B cell (primary cell): ENCODE measurements at regions not wholly inside any gene's neighbourhood (a gene's known extent, or its start where the extent isn't known, plus 50 kb on each side); places are given as distances from the start of the nearest gene placed in this dataset.

Source experiments
- ATAC-seq: fragments of 200-7000 bp; cut with Tn5 transposase; one replicate; pipeline ENCODE4 v1.10.0; 2021; ENCODE audit warnings: low read depth, mild to moderate bottlenecking, moderate number of reproducible peaks, moderate library complexity
- CTCF ChIA-PET: fragments of 350-600 bp; sonication (Branson Sonifier 250); formaldehyde crosslinking; loops from one replicate; lab custom pipeline; 2021; ENCODE audit warnings: antibody characterized with exemption, inconsistent platforms; lab: Charles Lee
- POLR2A ChIA-PET: fragments of 350-600 bp; sonication (Branson Sonifier 250); formaldehyde crosslinking; loops from one replicate; lab custom pipeline; 2021; ENCODE audit warnings: antibody characterized with exemption; lab: Charles Lee
- DNase-seq: peaks from one replicate; pipeline ENCODE4 v3.0.0; 2013
- H2AFZ ChIP-seq: 2 replicates; pipeline ENCODE4 v1.6.1; 2012; ENCODE audit warnings: mild to moderate bottlenecking, low read depth, low read length; ENCODE audit not compliant: insufficient read depth, poor library complexity, severe bottlenecking
- H3K27ac ChIP-seq, 2 donors: 1 replicate in 1 of 2; 2 replicates in 1 of 2; pipeline ENCODE4 v1.5.1; 2012 to 2013; ENCODE audit warnings: low read length in 2 of 2, mild to moderate bottlenecking in 2 of 2, moderate library complexity in 1 of 2
- H3K27me3 ChIP-seq, 4 experiments: fragments of 200-600 bp in 1 of 4; sonication (generic) in 1 of 4; replicated peaks in 1 of 4; 1 replicate in 2 of 4; 2 replicates in 2 of 4; pipeline versions ENCODE4 v1.6.1 to v1.7.0; 2013 to 2016; ENCODE audit warnings: low read length in 3 of 4, mild to moderate bottlenecking in 2 of 4, mixed read lengths in 1 of 4, moderate library complexity in 1 of 4; ENCODE audit not compliant: insufficient read depth in 4 of 4, control insufficient read depth in 3 of 4; ENCODE audit errors: control extremely low read depth in 1 of 4
- H3K36me3 ChIP-seq, 2 experiments: replicated peaks in 1 of 2; 1 replicate in 1 of 2; 2 replicates in 1 of 2; pipeline versions ENCODE4 v1.6.1 to v1.7.1; 2013; ENCODE audit warnings: low read length in 1 of 2; ENCODE audit not compliant: insufficient read depth in 2 of 2, control insufficient read depth in 1 of 2; ENCODE audit errors: control extremely low read depth in 1 of 2, extremely low read depth in 1 of 2
- H3K4me1 ChIP-seq, 2 donors: fragments of 200-600 bp in 1 of 2; sonication (generic) in 1 of 2; 1 replicate in 1 of 2; 2 replicates in 1 of 2; pipeline versions ENCODE4 v1.5.1 to v1.6.1; 2013 to 2017; ENCODE audit warnings: low read length in 2 of 2; ENCODE audit not compliant: control insufficient read depth in 2 of 2, insufficient read depth in 2 of 2
- H3K4me2 ChIP-seq: replicated peaks from 2 replicates; pipeline ENCODE3; 2012; ENCODE audit warnings: mild to moderate bottlenecking, low read depth, low read length; ENCODE audit not compliant: poor library complexity, severe bottlenecking
- H3K4me3 ChIP-seq, 5 experiments: fragments of 200-600 bp in 1 of 5; sonication (generic) in 1 of 5; 1 replicate in 3 of 5; 2 replicates in 2 of 5; pipeline versions ENCODE4 v1.5.1 to v1.7.0; 2011 to 2016; ENCODE audit warnings: low read length in 4 of 5, mild to moderate bottlenecking in 4 of 5, low read depth in 2 of 5, control low read depth in 1 of 5, moderate library complexity in 1 of 5; ENCODE audit not compliant: insufficient read depth in 1 of 5; ENCODE audit errors: control extremely low read depth in 1 of 5, extremely low read depth in 1 of 5
- H3K79me2 ChIP-seq: fragments of 200-600 bp; sonication (generic); one replicate; pipeline ENCODE4 v1.6.0; 2016; ENCODE audit warnings: low read length; ENCODE audit not compliant: control insufficient read depth, insufficient read depth
- H3K9ac ChIP-seq: fragments of 200-600 bp; sonication (generic); 2 replicates; pipeline ENCODE4 v1.6.1; 2017; ENCODE audit warnings: mild to moderate bottlenecking, low read length, moderate library complexity
- H3K9me3 ChIP-seq, 3 donors: one replicate each; pipeline versions ENCODE4 v1.6.1 to v1.7.1; 2013; ENCODE audit warnings: low read length in 2 of 3; ENCODE audit not compliant: control insufficient read depth in 2 of 3, insufficient read depth in 1 of 3; ENCODE audit errors: control extremely low read depth in 1 of 3
- H4K20me1 ChIP-seq: 2 replicates; pipeline ENCODE4 v1.6.0; 2012; ENCODE audit warnings: mild to moderate bottlenecking, low read length; ENCODE audit not compliant: insufficient read depth, control insufficient read depth, poor library complexity, severe bottlenecking
- H3K27ac Mint-ChIP-seq: one replicate; pipeline ENCODE4 v1.8.0; 2021; ENCODE audit warnings: mixed read lengths
- H3K27me3 Mint-ChIP-seq: one replicate; pipeline ENCODE4 v1.8.0; 2021; ENCODE audit warnings: mixed read lengths
- H3K4me1 Mint-ChIP-seq: one replicate; pipeline ENCODE4 v1.8.0; 2021; ENCODE audit warnings: mixed read lengths
- H3K4me3 Mint-ChIP-seq: one replicate; pipeline ENCODE4 v1.8.0; 2021; ENCODE audit warnings: mixed read lengths
- H3K9me3 Mint-ChIP-seq: one replicate; pipeline ENCODE4 v1.8.0; 2022; ENCODE audit warnings: mixed read lengths; ENCODE audit not compliant: insufficient read depth
- CTCF ChIP-seq: fragments of 200-600 bp; IDR thresholded peaks from one replicate; pipeline ENCODE4 v1.8.0; 2022; ENCODE audit warnings: antibody characterized with exemption, mild to moderate bottlenecking
- EZH2 ChIP-seq: IDR thresholded peaks from 2 replicates; pipeline ENCODE4 v1.6.1; 2012; ENCODE audit warnings: borderline replicate concordance, low read depth, mild to moderate bottlenecking, moderate library complexity, low read length; ENCODE audit not compliant: insufficient read depth, poor library complexity, severe bottlenecking
- WGBS: methylation state at CpG from one replicate; pipeline ENCODE4 v1.1.5; 2013; ENCODE audit warnings: missing lambda C conversion rate; ENCODE audit not compliant: insufficient coverage; 5-methylcytosine and 5-hydroxymethylcytosine counted together
- intact Hi-C: fragments of 100-400 bp; cut with micrococcal nuclease; formaldehyde crosslinking; loops from one replicate; pipeline ENCODE4 v1.10.0; 2022

GRCh38 chr3:192042116-192042515 lies 581.2 kb downstream of the PYDC2 start:
- ChIA-PET POLR2A (no interaction called here), CTCF (no interaction called here)
- ATAC-seq (peak; percentile 28), DNase-seq (no peak)
- TF ChIP-seq EZH2 (no peak), CTCF (no peak)
- no peaks in the 10 kb centered on the region for H3K36me3 ChIP-seq
- no peak overlapping the region for H3K4me3 Mint-ChIP-seq
- H3K27ac ChIP-seq, result no peak overlapping the region
- H3K4me2 ChIP-seq, result no peak overlapping the region
- no peak overlapping the region for H3K9ac ChIP-seq
- peaks cover 3% of the 10 kb centered on the region for H3K9me3 Mint-ChIP-seq
- WGBS, result no CpG with 5 or more reads among the region's 3 CpGs
- H3K4me1 Mint-ChIP-seq, result peaks cover 14% of the 10 kb centered on the region
- intact Hi-C loops, result no loop called here
- peaks cover 0 to 2% of the 10 kb centered on the region in 2 donors for H3K4me1 ChIP-seq
- H3K9me3 ChIP-seq, result no peaks in the 10 kb centered on the region
- no peak overlapping the region for H3K4me3 ChIP-seq
- H3K27ac Mint-ChIP-seq, result no peak overlapping the region
- no peak overlapping the region for H2AFZ ChIP-seq
- H3K27me3 ChIP-seq, result no peaks in the 10 kb centered on the region
- H3K27me3 Mint-ChIP-seq, result no peaks in the 10 kb centered on the region
- H4K20me1 ChIP-seq, result no peaks in the 10 kb centered on the region
- H3K79me2 ChIP-seq, result no peaks in the 10 kb centered on the region

- POLR2A ChIA-PET, result no interaction called here
- H4K20me1 ChIP-seq, result no peaks in the 10 kb centered on the region
- ATAC-seq (no peak), DNase-seq (no peak)
- intact Hi-C loops, result no loop called here
- H3K9ac ChIP-seq, result no peak overlapping the region
- no peak overlapping the region for H2AFZ ChIP-seq
- no peaks in the 10 kb centered on the region for H3K4me1 ChIP-seq
- H3K79me2 ChIP-seq, result no peaks in the 10 kb centered on the region
- CTCF ChIA-PET, result no interaction called here
- H3K4me1 Mint-ChIP-seq, result peaks cover 1% of the 10 kb centered on the region
- WGBS, result 61% methylated on average over 2 of the region's 2 CpGs
- H3K27me3 ChIP-seq, result no peaks in the 10 kb centered on the region
- TF ChIP-seq CTCF, result no peak
- TF ChIP-seq EZH2, result no peak
- no peak overlapping the region for H3K27ac ChIP-seq
- no peaks in the 10 kb centered on the region for H3K9me3 Mint-ChIP-seq
- no peak overlapping the region for H3K4me3 ChIP-seq
- H3K4me2 ChIP-seq, result no peak overlapping the region
- no peaks in the 10 kb centered on the region for H3K27me3 Mint-ChIP-seq
- no peaks in the 10 kb centered on the region for H3K36me3 ChIP-seq
- no peak overlapping the region for H3K4me3 Mint-ChIP-seq
- no peak overlapping the region for H3K27ac Mint-ChIP-seq
- no peaks in the 10 kb centered on the region for H3K9me3 ChIP-seq
Observed at GRCh38 chr3:192054881-192055280, 593.9 kb downstream of the PYDC2 start.
